Right lobe of liver (tissue), 4 donors: ENCODE measurements at regions not wholly inside any gene's neighbourhood (a gene's known extent, or its start where the extent isn't known, plus 50 kb on each side); places are given as distances from the start of the nearest gene placed in this dataset.

Experiments used
- POLR2A ChIP-seq: fragments of 450-650 bp; IDR thresholded peaks from one replicate; pipeline ENCODE4 v1.6.1; 2017; ENCODE audit warnings: antibody characterized with exemption, mild to moderate bottlenecking
- TF ChIP-seq, protein P1 (sequence below), 4 donors: fragments of 200-600 bp in 3 of 4; fragments of 450-650 bp in 1 of 4; IDR thresholded peaks; one replicate each; pipeline versions ENCODE4 v1.5.1 to v1.8.0; 2016 to 2022; ENCODE audit warnings: antibody characterized with exemption in 4 of 4, mild to moderate bottlenecking in 2 of 4
- donor health status: DM: no; HTN: no; CAD: no.
- donor health status: DM: no; HTN: no; CAD: no.
- donor health status: DM: no; HTN: yes; CAD: no.

DNA sequence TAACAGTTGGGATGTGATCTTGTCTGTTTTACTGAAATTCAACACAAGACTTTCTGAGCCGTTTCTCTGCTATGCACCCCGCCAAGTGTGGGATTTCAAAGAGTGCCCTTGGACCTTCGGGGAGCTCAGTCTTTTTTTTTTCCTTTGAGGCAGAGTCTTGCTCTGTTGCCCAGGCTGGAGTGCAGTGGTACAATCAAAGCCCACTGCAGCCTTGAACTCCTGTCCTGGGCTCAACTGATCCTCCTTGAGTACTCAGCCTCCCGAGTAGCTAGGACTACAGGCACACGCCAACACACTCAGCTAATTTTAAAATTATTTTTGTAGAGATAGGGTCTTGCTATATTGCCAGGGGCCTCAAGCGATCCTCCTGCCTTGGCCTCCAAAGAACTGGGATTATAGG, 162.9 kb downstream of the BAMBI start:
- TF ChIP-seq, protein P1, sequence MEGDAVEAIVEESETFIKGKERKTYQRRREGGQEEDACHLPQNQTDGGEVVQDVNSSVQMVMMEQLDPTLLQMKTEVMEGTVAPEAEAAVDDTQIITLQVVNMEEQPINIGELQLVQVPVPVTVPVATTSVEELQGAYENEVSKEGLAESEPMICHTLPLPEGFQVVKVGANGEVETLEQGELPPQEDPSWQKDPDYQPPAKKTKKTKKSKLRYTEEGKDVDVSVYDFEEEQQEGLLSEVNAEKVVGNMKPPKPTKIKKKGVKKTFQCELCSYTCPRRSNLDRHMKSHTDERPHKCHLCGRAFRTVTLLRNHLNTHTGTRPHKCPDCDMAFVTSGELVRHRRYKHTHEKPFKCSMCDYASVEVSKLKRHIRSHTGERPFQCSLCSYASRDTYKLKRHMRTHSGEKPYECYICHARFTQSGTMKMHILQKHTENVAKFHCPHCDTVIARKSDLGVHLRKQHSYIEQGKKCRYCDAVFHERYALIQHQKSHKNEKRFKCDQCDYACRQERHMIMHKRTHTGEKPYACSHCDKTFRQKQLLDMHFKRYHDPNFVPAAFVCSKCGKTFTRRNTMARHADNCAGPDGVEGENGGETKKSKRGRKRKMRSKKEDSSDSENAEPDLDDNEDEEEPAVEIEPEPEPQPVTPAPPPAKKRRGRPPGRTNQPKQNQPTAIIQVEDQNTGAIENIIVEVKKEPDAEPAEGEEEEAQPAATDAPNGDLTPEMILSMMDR (IDR thresholded peaks at IDR 0.05) = no peak
- no peak for TF ChIP-seq POLR2A
